HCT116 (cell line): ENCODE measurements at regions not wholly inside any gene's neighbourhood (a gene's known extent, or its start where the extent isn't known, plus 50 kb on each side); places are given as distances from the start of the nearest gene placed in this dataset.

Experiments
- ATAC-seq: fragments of 200-7000 bp; cut with Tn5 transposase; 2 replicates; pipeline ENCODE4 v1.9.1; 2020; ENCODE audit warnings: mild to moderate bottlenecking, moderate library complexity
- BruUV-seq: library from RNA; stranded (reverse); fragments of 400-500 nt; replicated peaks from 2 replicates; lab custom pipeline; 2021; lab: Mats Ljungman, UMichigan
- CTCF ChIA-PET: fragments of 300-600 bp; sonication (Branson Sonifier 250); formaldehyde crosslinking; loops from one replicate; lab custom pipeline; 2021; ENCODE audit warnings: antibody characterized with exemption; lab: Charles Lee
- POLR2A ChIA-PET: fragments of 300-600, 350-600 bp; sonication (Branson Sonifier 250); formaldehyde crosslinking; loops from one replicate; lab custom pipeline; 2021; ENCODE audit warnings: antibody characterized with exemption; lab: Charles Lee
- RAD21 ChIA-PET, 2 experiments: fragments of 300-600 bp; sonication (Branson Sonifier 250); formaldehyde crosslinking; loops; one replicate each; lab custom pipeline; 2023; ENCODE audit warnings: low total read pairs in 2 of 2; ENCODE audit not compliant: uncharacterized antibody in 2 of 2, unreplicated experiment in 2 of 2, low non-redundant PET in 1 of 2; lab: Charles Lee
- DNase-seq: peaks from one replicate; pipeline ENCODE4 v3.0.0-alpha.2; 2010; ENCODE audit warnings: low read depth, low spot score
- H2AFZ ChIP-seq: fragments of 200-600 bp; shearing (Covaris generic), sonication (generic); 2 replicates; pipeline ENCODE4 v1.6.1; 2017; ENCODE audit warnings: low read depth, mixed run types, mixed read lengths, antibody characterized with exemption, low read length; ENCODE audit not compliant: poor library complexity, severe bottlenecking
- H3K27ac ChIP-seq: 2 replicates; pipeline ENCODE4 v1.5.1; 2012; ENCODE audit warnings: low read depth, low read length
- H3K27me3 ChIP-seq: fragments of 200-600 bp; sonication (generic); 2 replicates; pipeline ENCODE4 v1.6.1; 2016; ENCODE audit warnings: mixed run types, low read length, mixed read lengths; ENCODE audit not compliant: insufficient read depth
- H3K36me3 ChIP-seq, 2 experiments: fragments of 200-500 bp in 1 of 2; fragments of 200-600 bp in 1 of 2; sonication (Bioruptor generic) in 1 of 2; sonication (generic) in 1 of 2; 2 replicates each; pipeline versions ENCODE4 v1.5.1 to v1.6.1; 2014 to 2016; ENCODE audit warnings: low read length in 2 of 2, inconsistent platforms in 1 of 2, mixed read lengths in 1 of 2, mixed run types in 1 of 2; ENCODE audit not compliant: insufficient read depth in 2 of 2, control insufficient read depth in 1 of 2
- H3K4me1 ChIP-seq, 2 experiments: fragments of 200-600 bp in 1 of 2; sonication (generic) in 1 of 2; 2 replicates each; pipeline versions ENCODE4 v1.5.1 to v1.6.1; 2012 to 2017; ENCODE audit warnings: low read length in 2 of 2, inconsistent platforms in 1 of 2, mild to moderate bottlenecking in 1 of 2, mixed read lengths in 1 of 2, mixed run types in 1 of 2, moderate library complexity in 1 of 2; ENCODE audit not compliant: insufficient read depth in 2 of 2, control insufficient read depth in 1 of 2
- H3K4me2 ChIP-seq: fragments of 200-600 bp; sonication (generic); 2 replicates; pipeline ENCODE4 v1.6.1; 2017; ENCODE audit warnings: mixed run types, low read length, mixed read lengths
- H3K4me3 ChIP-seq, 2 experiments: fragments of 200-600 bp in 1 of 2; sonication (generic) in 1 of 2; replicated peaks in 1 of 2; 2 replicates each; pipeline ENCODE4 v1.5.1; 2011 to 2016; ENCODE audit warnings: low read length in 2 of 2, control low read depth in 1 of 2, low read depth in 1 of 2, mild to moderate bottlenecking in 1 of 2, mixed read lengths in 1 of 2, mixed run types in 1 of 2
- H3K79me2 ChIP-seq: fragments of 200-600 bp; sonication (generic); 2 replicates; pipeline ENCODE4 v1.6.1; 2017; ENCODE audit warnings: mild to moderate bottlenecking, mixed run types, low read length, moderate library complexity, mixed read lengths; ENCODE audit not compliant: insufficient read depth
- H3K9ac ChIP-seq: fragments of 200-600 bp; sonication (generic); 2 replicates; pipeline ENCODE4 v1.6.1; 2016; ENCODE audit warnings: low read length, mixed read lengths
- H3K9me2 ChIP-seq: fragments of 200-600 bp; sonication (generic), shearing (Covaris generic); 2 replicates; pipeline ENCODE4 v1.6.1; 2017; ENCODE audit warnings: mixed run types, mild to moderate bottlenecking, moderate library complexity; ENCODE audit not compliant: insufficient read depth
- H3K9me3 ChIP-seq, 2 experiments: fragments of 200-500 bp in 1 of 2; fragments of 200-600 bp in 1 of 2; sonication (Bioruptor generic) in 1 of 2; sonication (generic) in 1 of 2; 2 replicates each; pipeline ENCODE4 v1.6.1; 2014 to 2017; ENCODE audit warnings: low read length in 2 of 2, mixed read lengths in 2 of 2, inconsistent platforms in 1 of 2, low read depth in 1 of 2, mild to moderate bottlenecking in 1 of 2, mixed run types in 1 of 2, moderate library complexity in 1 of 2; ENCODE audit not compliant: control insufficient read depth in 1 of 2, insufficient read depth in 1 of 2
- H4K20me1 ChIP-seq: fragments of 200-600 bp; sonication (generic), shearing (Covaris generic); 2 replicates; pipeline ENCODE4 v1.6.1; 2017; ENCODE audit warnings: mixed run types, mild to moderate bottlenecking, moderate library complexity; ENCODE audit not compliant: insufficient read depth
- CBX3 ChIP-seq: IDR thresholded peaks from 2 replicates; pipeline ENCODE4 v1.6.1; 2012; ENCODE audit warnings: low read depth
- CTCF ChIP-seq, 3 experiments: fragments of 200-600 bp in 1 of 3; sonication (generic) in 1 of 3; IDR thresholded peaks in 2 of 3; conservative IDR thresholded peaks in 1 of 3; 2 replicates each; pipeline ENCODE4 v1.5.1; 2012 to 2017; ENCODE audit warnings: low read depth in 2 of 3, low read length in 2 of 3, antibody characterized with exemption in 1 of 3, borderline replicate concordance in 1 of 3, control low read depth in 1 of 3, mild to moderate bottlenecking in 1 of 3, mixed read lengths in 1 of 3, mixed run types in 1 of 3, moderate library complexity in 1 of 3; ENCODE audit not compliant: insufficient read depth in 1 of 3
- EGR1 ChIP-seq: IDR thresholded peaks from 2 replicates; pipeline ENCODE4 v1.6.1; 2012; ENCODE audit warnings: low read depth
- ELF1 ChIP-seq: IDR thresholded peaks from 2 replicates; pipeline ENCODE4 v1.6.1; 2012; ENCODE audit warnings: low read depth, borderline replicate concordance
- EZH2 ChIP-seq: fragments of 200-600 bp; sonication (generic); IDR thresholded peaks from 2 replicates; pipeline ENCODE4 v1.6.1; 2017; ENCODE audit warnings: antibody characterized with exemption, mixed run types
- EZH2phosphoT487 ChIP-seq: fragments of 200-600 bp; IDR thresholded peaks from 2 replicates; pipeline ENCODE4 v1.6.1; 2018; ENCODE audit warnings: antibody characterized with exemption, borderline replicate concordance
- FOSL1 ChIP-seq: IDR thresholded peaks from 2 replicates; pipeline ENCODE4 v1.6.1; 2012; ENCODE audit warnings: low read depth
- JUND ChIP-seq: IDR thresholded peaks from 2 replicates; pipeline ENCODE4 v1.6.1; 2012
- POLR2AphosphoS5 ChIP-seq: IDR thresholded peaks from 2 replicates; pipeline ENCODE4 v1.6.1; 2011; ENCODE audit warnings: mild to moderate bottlenecking, low read depth, low read length, moderate library complexity
- RAD21 ChIP-seq: IDR thresholded peaks from 2 replicates; pipeline ENCODE4 v1.6.1; 2012; ENCODE audit warnings: low read depth, mild to moderate bottlenecking
- SP1 ChIP-seq: IDR thresholded peaks from 2 replicates; pipeline ENCODE4 v1.6.1; 2012; ENCODE audit warnings: low read depth
- SRF ChIP-seq: IDR thresholded peaks from 2 replicates; pipeline ENCODE4 v1.6.1; 2012; ENCODE audit warnings: low read depth
- TCF7L2 ChIP-seq: IDR thresholded peaks from 2 replicates; pipeline ENCODE4 v1.7.0; 2011; ENCODE audit warnings: borderline replicate concordance, inconsistent platforms; ENCODE audit not compliant: insufficient read depth, insufficient read length; ENCODE audit errors: extremely low read depth
- ZFX ChIP-seq: fragments of 450-650 bp; IDR thresholded peaks from 2 replicates; pipeline ENCODE4 v1.6.1; 2017
- ZNF274 ChIP-seq: fragments of 200-500 bp; sonication (Bioruptor generic); IDR thresholded peaks from 2 replicates; pipeline ENCODE4 v1.6.1; 2014; ENCODE audit warnings: mild to moderate bottlenecking, low read depth, low read length, inconsistent platforms
- intact Hi-C: fragments of 100-400 bp; cut with micrococcal nuclease; formaldehyde crosslinking; loops from 2 replicates; pipeline ENCODE4 v1.10.0; 2022
- TF ChIP-seq, protein P1 (sequence below): IDR thresholded peaks from 2 replicates; pipeline ENCODE4 v1.6.1; 2012

- H3K4me1 ChIP-seq: no peaks in the 10 kb centered on the region
- intact Hi-C loops: no loop called here
- no peak overlapping the region for H3K4me2 ChIP-seq
- DNase-seq: no peak
- BruUV-seq: no TSS peak
- no peaks in the 10 kb centered on the region for H4K20me1 ChIP-seq
- H3K27me3 ChIP-seq: no peaks in the 10 kb centered on the region
- H3K9me3 ChIP-seq: peaks cover 11 to 27% of the 10 kb centered on the region in 2 experiments; a peak in 2 of 4 replicates
- ATAC-seq: no peak
- TF ChIP-seq TCF7L2 (no peak), EZH2phosphoT487 (no peak), SP1 (no peak), ZFX (no peak), RAD21 (no peak), FOSL1 (no peak), JUND (no peak), POLR2AphosphoS5 (no peak), ZNF274 (no peak), CTCF (IDR thresholded peaks at IDR 0.05 in 2 of 3, conservative IDR thresholded peaks at IDR 0.05 in 1 of 3; ENCODE audit: borderline replicate concordance in 1 of 3, insufficient read depth in 1 of 3, low read depth in 2 of 3, low read length in 2 of 3) (no peak), EZH2 (no peak), EGR1 (no peak), ELF1 (no peak), CBX3 (no peak), SRF (no peak)
- TF ChIP-seq, protein P1, sequence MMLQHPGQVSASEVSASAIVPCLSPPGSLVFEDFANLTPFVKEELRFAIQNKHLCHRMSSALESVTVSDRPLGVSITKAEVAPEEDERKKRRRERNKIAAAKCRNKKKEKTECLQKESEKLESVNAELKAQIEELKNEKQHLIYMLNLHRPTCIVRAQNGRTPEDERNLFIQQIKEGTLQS: no peak
- no peak overlapping the region for H3K4me3 ChIP-seq
- H3K36me3 ChIP-seq: no peaks in the 10 kb centered on the region
- RAD21 ChIA-PET: no interaction called here
- no peak overlapping the region for H2AFZ ChIP-seq
- no peaks in the 10 kb centered on the region for H3K9me2 ChIP-seq
- H3K9ac ChIP-seq: no peak overlapping the region
- no peak overlapping the region for H3K27ac ChIP-seq
- no peaks in the 10 kb centered on the region for H3K79me2 ChIP-seq
- CTCF ChIA-PET: no interaction called here
- POLR2A ChIA-PET: no interaction called here
Observed at GRCh38 chr20:60332523-60332922, 374.3 kb downstream of the CDH26 start.
